K562 (cell line): ENCODE measurements at regions not wholly inside any gene's neighbourhood (a gene's known extent, or its start where the extent isn't known, plus 50 kb on each side); places are given as distances from the start of the nearest gene placed in this dataset.

Source experiments
- CREB3 ChIP-seq: fragments of 450-650 bp; conservative IDR thresholded peaks from 2 replicates; pipeline ENCODE4 v1.6.1; 2016; ENCODE audit warnings: missing genetic modification characterization, low read depth, mild to moderate bottlenecking, missing compliant biosample characterization, moderate library complexity
- CSDE1 ChIP-seq, 2 experiments: fragments of 450-650 bp; IDR thresholded peaks; 2 replicates each; pipeline ENCODE4 v1.6.1; 2016; ENCODE audit warnings: mild to moderate bottlenecking in 1 of 2
- CTCFL ChIP-seq: IDR thresholded peaks from 2 replicates; pipeline ENCODE4 v1.6.1; 2011; ENCODE audit warnings: borderline replicate concordance, low read depth, mild to moderate bottlenecking, moderate library complexity, low read length; ENCODE audit not compliant: insufficient read depth, poor library complexity, severe bottlenecking
- GATA2 ChIP-seq: sonication (generic); formaldehyde crosslinking; IDR thresholded peaks from 2 replicates; pipeline ENCODE4 v1.4.0; 2020; ENCODE audit warnings: mild to moderate bottlenecking, missing genetic modification reagents
- REST ChIP-seq, 2 experiments: fragments of 450-650 bp; formaldehyde crosslinking in 1 of 2; IDR thresholded peaks; 2 replicates each; pipeline versions ENCODE4 v1.4.0 to v1.6.1; 2014 to 2020; ENCODE audit warnings: mild to moderate bottlenecking in 2 of 2, borderline replicate concordance in 1 of 2, low read depth in 1 of 2
- SFPQ ChIP-seq: fragments of 200-400 bp; formaldehyde crosslinking; IDR thresholded peaks from 2 replicates; pipeline ENCODE4 v1.6.1; 2017; ENCODE audit warnings: mild to moderate bottlenecking, low read depth, low read length, moderate library complexity
- TFAP4 ChIP-seq: sonication (generic); formaldehyde crosslinking; IDR thresholded peaks from 2 replicates; pipeline ENCODE4 v1.8.0; 2022; ENCODE audit warnings: missing genetic modification reagents, mild to moderate bottlenecking, moderate library complexity, borderline replicate concordance
- UBTF ChIP-seq, 2 experiments: IDR thresholded peaks; 2 replicates each; pipeline ENCODE4 v1.6.1; 2012; ENCODE audit warnings: improper control_type of control experiment in 2 of 2, low read depth in 2 of 2, low read length in 2 of 2, borderline replicate concordance in 1 of 2
- ZNF324 ChIP-seq: fragments of 250-450 bp; sonication (Bioruptor Pico); IDR thresholded peaks from 2 replicates; pipeline ENCODE4 v1.4.0; 2020; ENCODE audit warnings: mild to moderate bottlenecking

GRCh38 chr4:159016593-159017024 lies 86.3 kb upstream of the RAPGEF2 start (continued):
- TF ChIP-seq UBTF (IDR thresholded peaks at IDR 0.05; ENCODE audit: borderline replicate concordance in 1 of 2, low read depth in 2 of 2, low read length in 2 of 2) (0 out of 4 replicates have a peak, but pooled peaks of 1 of the 2 experiments have one; percentile 32), GATA2 (CRISPR knock-in tag) (no peak), CREB3 (tag) (no peak), SFPQ (no peak), REST (IDR thresholded peaks at IDR 0.05; ENCODE audit: borderline replicate concordance) (peak; percentile 75), REST (CRISPR knock-in tag; IDR thresholded peaks at IDR 0.05; ENCODE audit: low read depth) (no peak), CTCFL (peak; percentile 2), CSDE1 (IDR thresholded peaks at IDR 0.05) (no peak), TFAP4 (peak; percentile 55; the same call in 1 of the 2 replicates), ZNF324 (CRISPR knock-in tag) (no peak)
